Breast epithelium (tissue), 4 donors: ENCODE measurements at regions not wholly inside any gene's neighbourhood (a gene's known extent, or its start where the extent isn't known, plus 50 kb on each side); places are given as distances from the start of the nearest gene placed in this dataset.

Experiments
- DNase-seq, 2 donors: peaks; one replicate each; pipeline ENCODE4 v3.0.0-alpha.2; 2019; ENCODE audit warnings: low spot score in 2 of 2
- H3K27ac ChIP-seq, 2 donors: fragments of 200-600 bp; sonication (generic) in 1 of 2; one replicate each; pipeline ENCODE4 v1.5.1; 2016 to 2019; ENCODE audit warnings: mild to moderate bottlenecking in 1 of 2
- H3K27me3 ChIP-seq, 2 donors: fragments of 200-600 bp; sonication (generic) in 1 of 2; one replicate each; pipeline versions ENCODE4 v1.5.1 to v1.6.0; 2017 to 2019; ENCODE audit warnings: control low read depth in 1 of 2, mild to moderate bottlenecking in 1 of 2
- H3K36me3 ChIP-seq: fragments of 200-600 bp; one replicate; pipeline ENCODE4 v1.5.1; 2019
- H3K4me1 ChIP-seq, 2 donors: fragments of 200-600 bp; sonication (generic); one replicate each; pipeline ENCODE4 v1.5.1; 2016 to 2019; ENCODE audit warnings: control low read depth in 1 of 2
- H3K4me3 ChIP-seq, 3 donors: fragments of 200-600 bp; sonication (generic); 1 replicate in 2 of 3; 2 replicates in 1 of 3; pipeline ENCODE4 v1.5.1; 2016 to 2019; ENCODE audit warnings: mild to moderate bottlenecking in 3 of 3, moderate library complexity in 2 of 3
- H3K9me3 ChIP-seq, 2 donors: fragments of 200-600 bp; sonication (generic) in 1 of 2; one replicate each; pipeline ENCODE4 v1.5.1; 2016 to 2019; ENCODE audit warnings: control low read depth in 1 of 2
- POLR2A ChIP-seq: fragments of 450-650 bp; IDR thresholded peaks from one replicate; pipeline ENCODE4 v1.6.1; 2016; ENCODE audit warnings: antibody characterized with exemption, mild to moderate bottlenecking, moderate library complexity
- POLR2AphosphoS5 ChIP-seq, 3 donors: sonication (generic); formaldehyde crosslinking; IDR thresholded peaks; one replicate each; pipeline ENCODE4 v1.6.1; 2017; ENCODE audit warnings: antibody characterized with exemption in 3 of 3
- intact Hi-C: fragments of 100-400 bp; cut with DNase I; formaldehyde crosslinking; loops from one replicate; pipeline ENCODE4 v1.15.1; 2023; ENCODE audit warnings: low total_unique reads
- TF ChIP-seq, protein P1 (sequence below), 3 donors: fragments of 450-650 bp; IDR thresholded peaks; one replicate each; pipeline ENCODE4 v1.5.1; 2016 to 2017; ENCODE audit warnings: antibody characterized with exemption in 3 of 3, mild to moderate bottlenecking in 3 of 3, moderate library complexity in 3 of 3

DNA sequence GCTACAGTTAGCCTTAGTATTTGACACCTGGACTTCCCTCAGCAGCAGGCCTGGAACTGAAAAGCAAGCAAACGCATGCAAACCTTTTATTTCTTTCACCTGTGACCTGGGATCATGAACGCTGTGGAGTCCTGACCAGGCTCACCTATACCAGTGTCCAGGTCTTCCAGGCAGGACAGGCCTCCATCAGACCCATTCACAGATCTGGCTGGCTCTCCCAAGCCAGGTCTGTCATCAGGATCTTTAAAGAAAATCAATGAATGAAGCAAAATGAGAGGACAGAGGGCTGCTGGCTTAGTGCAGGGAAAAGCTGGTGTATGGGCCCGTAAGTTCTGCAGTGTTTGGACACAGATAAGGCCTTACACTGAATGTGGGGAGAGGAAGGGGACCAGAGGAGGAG, 96.3 kb upstream of the CPEB4 start:
- intact Hi-C loops = no loop called here

DNA sequence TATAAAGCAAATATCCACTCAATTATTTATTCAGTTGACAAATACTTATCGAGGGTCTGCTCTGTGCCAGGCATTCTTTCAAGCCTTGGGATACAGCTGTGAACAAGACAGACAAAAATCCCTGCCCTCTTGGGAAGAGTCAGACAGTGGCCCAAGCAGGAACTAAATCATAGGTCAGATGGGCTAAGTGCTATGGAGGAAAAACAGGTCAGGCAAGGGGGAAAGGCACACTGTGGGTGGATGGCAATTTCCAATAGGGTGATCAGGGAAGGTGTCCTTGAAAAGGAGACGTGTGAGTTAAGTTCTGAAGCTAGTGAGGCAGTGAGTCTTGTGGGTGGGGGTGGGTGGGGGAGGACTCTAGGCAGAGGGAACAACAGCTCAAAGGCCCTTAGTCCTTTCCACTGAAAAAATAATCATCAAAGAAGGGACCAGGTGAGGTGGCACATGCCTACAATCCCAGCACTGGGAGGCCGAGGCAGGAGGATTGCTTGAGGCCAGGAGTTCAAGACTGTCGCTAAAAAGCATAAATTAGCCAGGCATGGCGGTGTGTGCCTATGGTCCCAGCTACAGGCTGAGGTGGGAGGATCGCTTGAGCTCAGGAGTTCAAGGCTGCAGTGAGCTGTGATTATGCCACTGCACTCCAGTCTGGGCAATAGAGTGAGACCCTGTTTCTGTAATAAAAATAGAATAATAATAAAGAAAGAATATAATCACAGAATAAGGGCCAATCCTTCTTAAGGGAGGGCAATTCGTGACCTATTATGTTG, 95.2 kb upstream of the CPEB4 start:
- Histone ChIP-seq H3K4me1 (no peaks in the 10 kb centered on the region), H3K9me3 (no peaks in the 10 kb centered on the region), H3K4me3 (no peak overlapping the region), H3K36me3 (no peaks in the 10 kb centered on the region), H3K27me3 (no peaks in the 10 kb centered on the region), H3K27ac (no peak overlapping the region)
- TF ChIP-seq, protein P1, sequence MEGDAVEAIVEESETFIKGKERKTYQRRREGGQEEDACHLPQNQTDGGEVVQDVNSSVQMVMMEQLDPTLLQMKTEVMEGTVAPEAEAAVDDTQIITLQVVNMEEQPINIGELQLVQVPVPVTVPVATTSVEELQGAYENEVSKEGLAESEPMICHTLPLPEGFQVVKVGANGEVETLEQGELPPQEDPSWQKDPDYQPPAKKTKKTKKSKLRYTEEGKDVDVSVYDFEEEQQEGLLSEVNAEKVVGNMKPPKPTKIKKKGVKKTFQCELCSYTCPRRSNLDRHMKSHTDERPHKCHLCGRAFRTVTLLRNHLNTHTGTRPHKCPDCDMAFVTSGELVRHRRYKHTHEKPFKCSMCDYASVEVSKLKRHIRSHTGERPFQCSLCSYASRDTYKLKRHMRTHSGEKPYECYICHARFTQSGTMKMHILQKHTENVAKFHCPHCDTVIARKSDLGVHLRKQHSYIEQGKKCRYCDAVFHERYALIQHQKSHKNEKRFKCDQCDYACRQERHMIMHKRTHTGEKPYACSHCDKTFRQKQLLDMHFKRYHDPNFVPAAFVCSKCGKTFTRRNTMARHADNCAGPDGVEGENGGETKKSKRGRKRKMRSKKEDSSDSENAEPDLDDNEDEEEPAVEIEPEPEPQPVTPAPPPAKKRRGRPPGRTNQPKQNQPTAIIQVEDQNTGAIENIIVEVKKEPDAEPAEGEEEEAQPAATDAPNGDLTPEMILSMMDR (IDR thresholded peaks at IDR 0.05) = no peak
- no peak for TF ChIP-seq POLR2A
- no peak for TF ChIP-seq POLR2AphosphoS5 (IDR thresholded peaks at IDR 0.05)
- no peak for DNase-seq
- intact Hi-C loops = no loop called here

More for the DNA sequence above, 96.3 kb upstream of the CPEB4 start:
- H3K27me3 ChIP-seq = no peaks in the 10 kb centered on the region
- no peak overlapping the region for H3K27ac ChIP-seq
- DNase-seq = no peak
- no peak overlapping the region for H3K4me3 ChIP-seq
- H3K9me3 ChIP-seq = no peaks in the 10 kb centered on the region
- no peaks in the 10 kb centered on the region for H3K4me1 ChIP-seq
- no peaks in the 10 kb centered on the region for H3K36me3 ChIP-seq
- no peak for TF ChIP-seq POLR2A
- TF ChIP-seq POLR2AphosphoS5 (IDR thresholded peaks at IDR 0.05) = no peak
- TF ChIP-seq, protein P1 (IDR thresholded peaks at IDR 0.05) = no peak

DNA sequence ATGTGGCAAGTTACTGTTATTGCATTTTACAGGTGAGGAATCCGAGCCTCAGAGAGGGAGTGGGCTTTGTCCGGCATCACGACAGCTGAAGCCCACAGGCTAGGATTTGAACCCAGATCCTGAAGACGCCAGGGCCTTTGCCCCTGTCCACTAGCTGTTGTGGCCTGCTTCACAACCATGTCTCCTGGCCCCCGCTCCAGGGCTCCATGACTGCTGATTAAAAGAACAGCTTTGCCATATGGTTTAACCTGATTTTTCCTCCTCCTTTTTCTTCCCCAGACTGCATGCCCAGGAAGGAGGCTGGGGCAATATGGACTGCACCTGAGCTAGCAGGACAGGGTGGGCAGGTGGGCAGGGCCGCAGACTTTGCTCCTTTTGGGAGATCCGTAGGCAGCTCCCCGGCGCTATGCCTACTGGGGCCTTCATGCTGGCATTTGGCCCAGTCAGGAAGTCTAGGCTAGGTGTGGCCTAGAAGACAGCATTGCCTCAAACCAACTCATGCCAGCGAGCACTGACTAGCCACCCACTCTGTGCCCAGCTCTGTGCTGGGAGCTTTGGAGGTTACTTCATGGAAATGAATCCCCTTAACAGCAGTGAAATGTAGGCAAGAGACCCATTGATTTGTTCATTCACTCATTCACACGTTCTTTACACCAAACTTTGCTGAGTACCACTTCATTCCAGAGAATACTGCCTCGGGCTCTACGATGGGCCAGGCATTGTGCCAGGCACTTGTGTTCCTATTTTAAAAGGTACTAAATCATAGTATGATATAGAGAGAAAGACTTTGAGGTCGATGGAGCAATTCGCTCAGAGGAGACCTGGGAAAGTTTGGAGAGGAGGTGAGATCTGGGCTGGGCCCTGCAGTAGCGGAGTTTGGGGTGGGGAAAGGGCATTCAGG, 94.3 kb upstream of the CPEB4 start:
- intact Hi-C loops = no loop called here
- Histone ChIP-seq H3K9me3 (no peaks in the 10 kb centered on the region), H3K36me3 (no peaks in the 10 kb centered on the region), H3K27ac (peak overlapping the region; percentile 59 to 65), H3K4me3 (no peak overlapping the region), H3K27me3 (no peaks in the 10 kb centered on the region), H3K4me1 (no peaks in the 10 kb centered on the region)
- TF ChIP-seq POLR2A (no peak), POLR2AphosphoS5 (IDR thresholded peaks at IDR 0.05) (no peak)
- TF ChIP-seq, protein P1 (IDR thresholded peaks at IDR 0.05) = no peak
- DNase-seq = peak in 1 of 2 donors; percentile 49

DNA sequence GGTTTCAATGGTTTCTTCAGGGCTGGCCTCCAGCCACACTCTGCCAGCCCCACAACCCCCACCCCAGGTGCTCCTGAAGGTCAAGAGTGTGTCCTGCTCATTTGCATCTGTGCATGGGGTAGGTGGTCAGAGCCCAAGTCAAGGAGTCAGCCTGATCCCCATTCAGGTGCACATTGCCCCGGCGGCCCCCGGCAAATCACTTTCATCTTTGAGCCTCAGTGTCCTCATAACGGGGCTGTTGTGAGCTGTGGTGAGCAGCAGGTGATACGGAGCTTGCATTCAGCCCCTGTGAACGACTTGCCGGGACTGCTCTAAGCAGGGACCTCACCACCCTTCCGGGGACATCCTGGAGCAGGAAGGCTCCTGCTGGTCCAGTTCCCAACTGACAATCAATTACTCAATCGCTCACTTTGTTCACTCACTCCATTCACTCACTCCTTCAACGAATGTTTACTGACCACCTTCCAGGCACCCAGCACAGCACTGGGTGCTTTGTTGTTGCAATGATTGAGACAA, 93.2 kb upstream of the CPEB4 start:
- no peak for TF ChIP-seq POLR2A
- no peak for TF ChIP-seq POLR2AphosphoS5 (IDR thresholded peaks at IDR 0.05)
- TF ChIP-seq, protein P1 (IDR thresholded peaks at IDR 0.05) = no peak
- Histone ChIP-seq H3K4me3 (no peak overlapping the region), H3K36me3 (no peaks in the 10 kb centered on the region), H3K4me1 (no peaks in the 10 kb centered on the region), H3K27ac (peak overlapping the region; percentile 59 to 65), H3K27me3 (no peaks in the 10 kb centered on the region), H3K9me3 (no peaks in the 10 kb centered on the region)
- DNase-seq = no peak
- intact Hi-C loops = no loop called here

DNA sequence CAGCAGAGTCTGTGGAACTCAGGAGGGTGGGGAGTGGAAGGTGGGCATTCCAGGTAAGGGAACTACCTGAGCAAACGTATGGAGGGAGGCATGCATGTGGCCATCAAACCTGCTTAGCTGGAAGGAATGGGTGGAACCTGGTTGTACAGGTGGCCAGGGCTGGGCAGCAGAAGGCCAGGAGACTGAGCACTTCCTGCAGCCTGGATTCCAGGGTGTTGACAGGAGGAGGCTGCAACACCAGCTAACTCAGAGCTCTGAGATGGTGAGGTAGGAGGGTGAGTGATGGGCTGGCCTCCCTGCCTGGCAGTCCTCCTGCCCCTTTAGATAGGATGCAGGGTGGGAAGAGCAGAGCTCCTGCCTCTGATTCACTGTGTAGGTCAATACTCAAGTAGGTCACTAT, 92.5 kb upstream of the CPEB4 start:
- no peaks in the 10 kb centered on the region for H3K9me3 ChIP-seq
- no peaks in the 10 kb centered on the region for H3K4me1 ChIP-seq
- H3K27ac ChIP-seq = no peak overlapping the region
- TF ChIP-seq POLR2AphosphoS5 (IDR thresholded peaks at IDR 0.05) = no peak
- TF ChIP-seq, protein P1 (IDR thresholded peaks at IDR 0.05) = no peak
- TF ChIP-seq POLR2A = no peak
- H3K27me3 ChIP-seq = no peaks in the 10 kb centered on the region
- no peaks in the 10 kb centered on the region for H3K36me3 ChIP-seq
- DNase-seq = no peak
- intact Hi-C loops = no loop called here
- no peak overlapping the region for H3K4me3 ChIP-seq
